ENCODE measurements at regions not wholly inside any gene's neighbourhood (a gene's known extent, or its start where the extent isn't known, plus 50 kb on each side); places are given as distances from the start of the nearest gene placed in this dataset.

DNA sequence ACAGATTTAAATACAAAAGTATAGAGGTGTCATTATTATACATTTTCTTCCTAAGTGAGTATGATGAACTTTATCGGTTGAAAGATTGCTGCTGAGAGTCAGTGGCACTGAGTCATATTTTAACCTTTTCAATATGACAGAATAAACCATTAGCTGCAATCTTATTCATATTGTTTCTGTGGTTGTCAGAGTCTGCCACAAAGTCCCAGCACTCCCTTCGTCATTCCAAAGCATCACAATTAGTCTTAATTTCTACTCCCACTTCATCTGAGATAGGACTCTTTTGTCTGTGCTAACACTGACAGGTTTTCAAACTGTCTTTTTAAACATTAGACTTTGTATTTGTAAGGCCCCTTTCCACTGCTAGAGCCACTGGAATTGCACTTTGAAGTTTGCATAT is 656.9 kb downstream of the MTRR start:
- no peaks in the 10 kb centered on the region for H3K9me3 ChIP-seq
- H3K4me1 ChIP-seq = no peaks in the 10 kb centered on the region
- TF ChIP-seq REST (IDR thresholded peaks at IDR 0.05) = no peak
- TF ChIP-seq MAX (IDR thresholded peaks at IDR 0.05) = no peak
- no peak overlapping the region for H3K27ac ChIP-seq
- ATAC-seq = no peak
- FAIRE-seq = no peak
- WGBS (ENCODE audit: missing lambda C conversion rate) = 0% methylated on average over 2 of the region's 2 CpGs
- CTCF ChIA-PET = no interaction called here
- H3K4me2 ChIP-seq = no peak overlapping the region
- POLR2A ChIA-PET = no interaction called here
- DNase-seq (ENCODE audit: low read depth in 1 of 2, low spot score in 1 of 2) = no peak
- H3K4me3 ChIP-seq = no peak overlapping the region

DNA sequence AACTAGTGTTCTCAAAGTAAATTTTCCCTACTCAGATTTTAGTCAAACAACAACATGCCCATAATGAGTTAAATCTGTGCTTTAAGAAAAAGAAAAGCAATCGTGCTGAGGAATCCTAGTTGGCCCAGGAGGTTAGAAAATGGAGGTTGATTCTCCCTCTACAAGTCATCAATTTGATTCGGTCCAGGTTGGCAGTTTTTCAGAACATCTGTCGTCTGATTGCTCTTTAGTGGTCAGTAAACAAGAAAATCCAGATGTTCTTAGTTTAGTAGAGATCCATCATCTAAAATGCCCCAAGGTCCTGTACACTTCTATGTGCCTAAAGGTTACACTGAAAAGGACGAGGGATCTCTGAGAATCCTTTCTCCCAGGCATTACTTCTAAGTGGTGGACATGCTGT is 659.2 kb downstream of the MTRR start:
- Histone ChIP-seq H3K4me1 (no peaks in the 10 kb centered on the region), H3K9me3 (no peaks in the 10 kb centered on the region), H3K4me2 (no peak overlapping the region), H3K4me3 (no peak overlapping the region), H3K27ac (no peak overlapping the region)
- ATAC-seq = no peak
- TF ChIP-seq RAD21 (conservative IDR thresholded peaks at IDR 0.05 in 1 of 2, IDR thresholded peaks at IDR 0.05 in 1 of 2) (no peak), USF2 (IDR thresholded peaks at IDR 0.05) (no peak), RCOR1 (IDR thresholded peaks at IDR 0.05; ENCODE audit: low read depth, low read length) (no peak), FOSL2 (IDR thresholded peaks at IDR 0.05) (no peak), FOSL2 (CRISPR knock-in tag; IDR thresholded peaks at IDR 0.05) (no peak), MYC (IDR thresholded peaks at IDR 0.05; ENCODE audit: borderline replicate concordance, low read length) (no peak), TFCP2L1 (CRISPR knock-in tag; IDR thresholded peaks at IDR 0.05) (no peak), EHMT2 (IDR thresholded peaks at IDR 0.05; ENCODE audit: low read depth) (no peak), EP300 (IDR thresholded peaks at IDR 0.05) (no peak), BHLHE40 (IDR thresholded peaks at IDR 0.05; ENCODE audit: low read depth, low read length) (no peak), SMC3 (IDR thresholded peaks at IDR 0.05) (no peak), POLR2AphosphoS2 (conservative IDR thresholded peaks at IDR 0.05; ENCODE audit: low read length) (no peak), NFE2L2 (conservative IDR thresholded peaks at IDR 0.05; ENCODE audit: low read length) (no peak), MAFK (IDR thresholded peaks at IDR 0.05; ENCODE audit: partially characterized antibody) (no peak), RFX5 (IDR thresholded peaks at IDR 0.05) (no peak)
- TF ChIP-seq, protein P1, sequence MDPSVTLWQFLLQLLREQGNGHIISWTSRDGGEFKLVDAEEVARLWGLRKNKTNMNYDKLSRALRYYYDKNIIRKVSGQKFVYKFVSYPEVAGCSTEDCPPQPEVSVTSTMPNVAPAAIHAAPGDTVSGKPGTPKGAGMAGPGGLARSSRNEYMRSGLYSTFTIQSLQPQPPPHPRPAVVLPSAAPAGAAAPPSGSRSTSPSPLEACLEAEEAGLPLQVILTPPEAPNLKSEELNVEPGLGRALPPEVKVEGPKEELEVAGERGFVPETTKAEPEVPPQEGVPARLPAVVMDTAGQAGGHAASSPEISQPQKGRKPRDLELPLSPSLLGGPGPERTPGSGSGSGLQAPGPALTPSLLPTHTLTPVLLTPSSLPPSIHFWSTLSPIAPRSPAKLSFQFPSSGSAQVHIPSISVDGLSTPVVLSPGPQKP (IDR thresholded peaks at IDR 0.05; ENCODE audit: low read depth, low read length) = no peak
- TF ChIP-seq, protein P2, sequence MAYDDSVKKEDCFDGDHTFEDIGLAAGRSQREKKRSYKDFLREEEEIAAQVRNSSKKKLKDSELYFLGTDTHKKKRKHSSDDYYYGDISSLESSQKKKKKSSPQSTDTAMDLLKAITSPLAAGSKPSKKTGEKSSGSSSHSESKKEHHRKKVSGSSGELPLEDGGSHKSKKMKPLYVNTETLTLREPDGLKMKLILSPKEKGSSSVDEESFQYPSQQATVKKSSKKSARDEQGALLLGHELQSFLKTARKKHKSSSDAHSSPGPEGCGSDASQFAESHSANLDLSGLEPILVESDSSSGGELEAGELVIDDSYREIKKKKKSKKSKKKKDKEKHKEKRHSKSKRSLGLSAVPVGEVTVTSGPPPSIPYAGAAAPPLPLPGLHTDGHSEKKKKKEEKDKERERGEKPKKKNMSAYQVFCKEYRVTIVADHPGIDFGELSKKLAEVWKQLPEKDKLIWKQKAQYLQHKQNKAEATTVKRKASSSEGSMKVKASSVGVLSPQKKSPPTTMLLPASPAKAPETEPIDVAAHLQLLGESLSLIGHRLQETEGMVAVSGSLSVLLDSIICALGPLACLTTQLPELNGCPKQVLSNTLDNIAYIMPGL (CRISPR knock-in tag; IDR thresholded peaks at IDR 0.05; ENCODE audit: borderline replicate concordance) = no peak
- TF ChIP-seq, protein P3, sequence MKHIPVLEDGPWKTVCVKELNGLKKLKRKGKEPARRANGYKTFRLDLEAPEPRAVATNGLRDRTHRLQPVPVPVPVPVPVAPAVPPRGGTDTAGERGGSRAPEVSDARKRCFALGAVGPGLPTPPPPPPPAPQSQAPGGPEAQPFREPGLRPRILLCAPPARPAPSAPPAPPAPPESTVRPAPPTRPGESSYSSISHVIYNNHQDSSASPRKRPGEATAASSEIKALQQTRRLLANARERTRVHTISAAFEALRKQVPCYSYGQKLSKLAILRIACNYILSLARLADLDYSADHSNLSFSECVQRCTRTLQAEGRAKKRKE (CRISPR knock-in tag; IDR thresholded peaks at IDR 0.05; ENCODE audit: low read depth) = no peak
- TF ChIP-seq, protein P4, sequence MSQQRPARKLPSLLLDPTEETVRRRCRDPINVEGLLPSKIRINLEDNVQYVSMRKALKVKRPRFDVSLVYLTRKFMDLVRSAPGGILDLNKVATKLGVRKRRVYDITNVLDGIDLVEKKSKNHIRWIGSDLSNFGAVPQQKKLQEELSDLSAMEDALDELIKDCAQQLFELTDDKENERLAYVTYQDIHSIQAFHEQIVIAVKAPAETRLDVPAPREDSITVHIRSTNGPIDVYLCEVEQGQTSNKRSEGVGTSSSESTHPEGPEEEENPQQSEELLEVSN (IDR thresholded peaks at IDR 0.05; ENCODE audit: borderline replicate concordance, low read depth) = no peak
- FAIRE-seq = no peak
- WGBS (ENCODE audit: missing lambda C conversion rate) = 1% methylated on average over 4 of the region's 4 CpGs
- ChIA-PET POLR2A (no interaction called here), CTCF (no interaction called here)
- DNase-seq (ENCODE audit: low read depth in 1 of 2, low spot score in 1 of 2) = no peak
